ENCODE measurements at regions not wholly inside any gene's neighbourhood (a gene's known extent, or its start where the extent isn't known, plus 50 kb on each side); places are given as distances from the start of the nearest gene placed in this dataset.
"Not testable (repeated sequence)": the region's sequence is repeated elsewhere in the genome, so short reads cannot be mapped to it uniquely, and the experiment has no call there.

GRCh38 chr6:18538315-18538714, 151.2 kb downstream of the RNF144B start:
- Histone ChIP-seq H3K9me3 (no peaks in the 10 kb centered on the region), H3K4me3 (no peak overlapping the region), H3K36me3 (no peaks in the 10 kb centered on the region), H3K4me1 (no peaks in the 10 kb centered on the region), H3K27ac (no peak overlapping the region), H3K27me3 (no peaks in the 10 kb centered on the region)
- FAIRE-seq (no peak), ATAC-seq (no peak), DNase-seq (no peak)
- no peak for TF ChIP-seq CTCF (IDR thresholded peaks at IDR 0.05)
- WGBS, 2 donors, result 70 to 85% methylated on average over 3 of the region's 3 CpGs
- intact Hi-C loops (cut with DNase I), result no loop called here

DNA sequence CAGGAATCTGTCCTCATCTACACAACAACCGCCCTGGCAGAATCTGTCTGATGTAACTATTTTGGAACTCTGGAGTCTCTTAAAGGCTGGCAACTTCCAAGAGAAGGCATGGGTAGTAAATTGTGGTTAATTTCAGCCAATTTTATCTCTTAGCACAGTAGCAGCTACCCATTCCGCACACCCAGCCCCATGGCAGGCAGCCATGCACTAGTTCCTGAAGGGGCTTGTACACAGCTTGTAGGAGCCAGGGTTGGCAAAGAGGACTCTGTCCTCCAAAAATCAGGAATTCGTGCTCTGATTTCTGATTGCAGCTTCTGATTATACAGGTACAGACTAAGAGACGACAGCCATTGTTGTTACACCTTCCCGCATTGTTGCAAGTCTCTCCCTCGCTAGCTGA, 155.9 kb downstream of the RNF144B start:
- no peak for TF ChIP-seq CTCF (IDR thresholded peaks at IDR 0.05)
- Histone ChIP-seq H3K4me1 (no peaks in the 10 kb centered on the region), H3K4me3 (no peak overlapping the region), H3K27me3 (no peaks in the 10 kb centered on the region), H3K9me3 (no peaks in the 10 kb centered on the region), H3K27ac (no peak overlapping the region), H3K36me3 (no peaks in the 10 kb centered on the region)
- ATAC-seq (no peak), DNase-seq (no peak), FAIRE-seq (no peak)
- 77 to 86% methylated on average over 6 of the region's 6 CpGs for WGBS, 2 donors
- intact Hi-C loops (cut with DNase I), result no loop called here

GRCh38 chr6:18545142-18545541, 158.0 kb downstream of the RNF144B start:
- H3K27ac ChIP-seq; H3K4me1 ChIP-seq; intact Hi-C loops (cut with DNase I); ATAC-seq; H3K9me3 ChIP-seq; DNase-seq; FAIRE-seq; H3K27me3 ChIP-seq; H3K4me3 ChIP-seq; H3K36me3 ChIP-seq: not testable (repeated sequence)
- WGBS, 2 donors, result 68 to 73% methylated on average over 1 of the region's 1 CpG

- TF ChIP-seq CTCF (IDR thresholded peaks at IDR 0.05), result no peak
- Histone ChIP-seq H3K4me3 (no peak overlapping the region), H3K9me3 (no peaks in the 10 kb centered on the region), H3K4me1 (no peaks in the 10 kb centered on the region), H3K27ac (no peak overlapping the region), H3K27me3 (no peaks in the 10 kb centered on the region), H3K36me3 (no peaks in the 10 kb centered on the region)
- DNase-seq (no peak), FAIRE-seq (no peak), ATAC-seq (no peak)
- intact Hi-C loops (cut with DNase I), result no loop called here
Observed at GRCh38 chr6:18545726-18546125, 158.6 kb downstream of the RNF144B start.

GRCh38 chr6:18550119-18550518, 163.0 kb downstream of the RNF144B start:
- FAIRE-seq, result no peak
- TF ChIP-seq CTCF (IDR thresholded peaks at IDR 0.05), result no peak
- ATAC-seq, result no peak

GRCh38 chr6:18551228-18551627, 164.1 kb downstream of the RNF144B start:
- Histone ChIP-seq H3K4me1 (no peaks in the 10 kb centered on the region), H3K9me3 (no peaks in the 10 kb centered on the region), H3K4me3 (no peak overlapping the region), H3K27ac (no peak overlapping the region), H3K36me3 (no peaks in the 10 kb centered on the region), H3K27me3 (no peaks in the 10 kb centered on the region)
- intact Hi-C loops (cut with DNase I), result no loop called here
- WGBS, 2 donors, result 57 to 66% methylated on average over 2 of the region's 2 CpGs
- ATAC-seq, result no peak
- no peak for FAIRE-seq
- TF ChIP-seq CTCF (IDR thresholded peaks at IDR 0.05), result no peak
- DNase-seq, result no peak

More at GRCh38 chr6:18550119-18550518, 163.0 kb downstream of the RNF144B start:
- no peak overlapping the region for H3K4me3 ChIP-seq
- no peaks in the 10 kb centered on the region for H3K4me1 ChIP-seq
- H3K36me3 ChIP-seq, result no peaks in the 10 kb centered on the region
- H3K9me3 ChIP-seq, result no peaks in the 10 kb centered on the region
- intact Hi-C loops (cut with DNase I), result no loop called here
- 60 to 72% methylated on average over 3 of the region's 3 CpGs for WGBS, 2 donors
- no peak overlapping the region for H3K27ac ChIP-seq
- no peak for DNase-seq
- H3K27me3 ChIP-seq, result no peaks in the 10 kb centered on the region
